ENCODE measurements at regions not wholly inside any gene's neighbourhood (a gene's known extent, or its start where the extent isn't known, plus 50 kb on each side); places are given as distances from the start of the nearest gene placed in this dataset.

- no peak for TF ChIP-seq POLR2AphosphoS5 (IDR thresholded peaks at IDR 0.05; ENCODE audit: low read depth, low read length)
- no peak for TF ChIP-seq POLR2A (IDR thresholded peaks at IDR 0.05; ENCODE audit: low read depth, low read length)
- TF ChIP-seq SPI1 (IDR thresholded peaks at IDR 0.05; ENCODE audit: low read depth, low read length): no peak
- no peak for TF ChIP-seq TAF1 (IDR thresholded peaks at IDR 0.05; ENCODE audit: low read depth, low read length)
- TF ChIP-seq PAX5 (IDR thresholded peaks at IDR 0.05; ENCODE audit: insufficient read depth, low read length, severe bottlenecking): no peak
- TF ChIP-seq POU2F2 (IDR thresholded peaks at IDR 0.05; ENCODE audit: low read depth, low read length): no peak
Measured at GRCh38 chr9:135180586-135180985, 93.1 kb downstream of the OLFM1 start.
